K562 (cell line): ENCODE measurements at regions not wholly inside any gene's neighbourhood (a gene's known extent, or its start where the extent isn't known, plus 50 kb on each side); places are given as distances from the start of the nearest gene placed in this dataset.

ENCODE experiments used
- ATAC-seq: fragments of 200-7000 bp; cut with Tn5 transposase; 3 replicates; pipeline ENCODE4 v1.9.1; 2020; ENCODE audit warnings: moderate library complexity
- BruUV-seq: library from RNA; stranded (reverse); fragments of 400-500 nt; replicated peaks from 2 replicates; lab custom pipeline; 2021; lab: Mats Ljungman, UMichigan
- CTCF ChIA-PET: fragments of 300-600 bp; formaldehyde crosslinking; extraction: SDS; loops from one replicate; lab custom pipeline; 2021; ENCODE audit warnings: low intra/inter-chr PET ratio; lab: Yijun Ruan, JAX
- POLR2A ChIA-PET: fragments of 300-600, 350-650 bp; sonication (Branson Sonifier 250); formaldehyde crosslinking; extraction: SDS; loops from one replicate; lab custom pipeline; 2021; ENCODE audit warnings: antibody characterized with exemption, inconsistent platforms; lab: Yijun Ruan, JAX
- DNase-seq, 4 experiments: peaks; one replicate each; pipeline versions ENCODE4 v3.0.0 to v3.0.0-alpha.2; 2011 to 2018; ENCODE audit warnings: low spot score in 3 of 4, mixed read lengths in 3 of 4; ENCODE audit errors: extremely low read depth in 1 of 4
- FAIRE-seq: peaks from 2 replicates; lab custom pipeline; 2011; peaks lifted over from hg19 to GRCh38; lab: Jason Lieb, UNC
- H2AFZ ChIP-seq: 2 replicates; pipeline ENCODE4 v1.6.0; 2011; ENCODE audit warnings: low read depth, low read length, control low read depth, inconsistent platforms
- H3K27ac ChIP-seq: fragments of 200-600 bp; 3 replicates; pipeline ENCODE4 v1.8.0; 2011; ENCODE audit warnings: low read depth, mild to moderate bottlenecking, control low read depth, inconsistent platforms, low read length, moderate library complexity, mixed read lengths; ENCODE audit errors: extremely low read depth
- H3K27me3 ChIP-seq, 2 experiments: fragments of 300-600 bp in 1 of 2; 2 replicates in 1 of 2; 3 replicates in 1 of 2; pipeline versions ENCODE4 v1.6.0 to v1.8.0; 2011; ENCODE audit warnings: inconsistent platforms in 2 of 2, low read length in 2 of 2, mild to moderate bottlenecking in 1 of 2, mixed read lengths in 1 of 2, moderate library complexity in 1 of 2; ENCODE audit not compliant: control insufficient read depth in 2 of 2, insufficient read depth in 2 of 2
- H3K36me3 ChIP-seq: fragments of 300-600 bp; 3 replicates; pipeline ENCODE4 v1.8.0; 2011; ENCODE audit warnings: mild to moderate bottlenecking, low read length, inconsistent platforms; ENCODE audit not compliant: control insufficient read depth, insufficient read depth
- H3K4me1 ChIP-seq, 2 experiments: fragments of 200-600 bp in 1 of 2; replicated peaks in 1 of 2; 2 replicates in 1 of 2; 3 replicates in 1 of 2; pipeline versions ENCODE4 v1.5.1 to v1.8.0; 2011; ENCODE audit warnings: inconsistent platforms in 2 of 2, low read length in 2 of 2, mild to moderate bottlenecking in 1 of 2, mixed read lengths in 1 of 2, moderate library complexity in 1 of 2; ENCODE audit not compliant: control insufficient read depth in 2 of 2, insufficient read depth in 2 of 2
- H3K4me2 ChIP-seq: 2 replicates; pipeline ENCODE4 v1.6.1; 2011; ENCODE audit warnings: low read length, control low read depth, inconsistent platforms, mixed read lengths; ENCODE audit not compliant: insufficient read depth
- H3K4me3 ChIP-seq: fragments of 200-600 bp; sonication (generic), shearing (Covaris generic); 2 replicates; pipeline ENCODE4 v1.5.1; 2016; ENCODE audit warnings: control low read depth, inconsistent platforms
- H3K79me2 ChIP-seq: fragments of 200-600 bp; 3 replicates; pipeline ENCODE4 v1.8.0; 2011; ENCODE audit warnings: low read length, inconsistent platforms; ENCODE audit not compliant: control insufficient read depth, insufficient read depth
- H3K9ac ChIP-seq, 2 experiments: 2 replicates each; pipeline versions ENCODE4 v1.6.0 to v1.6.1; 2011; ENCODE audit warnings: low read depth in 2 of 2, low read length in 2 of 2, control low read depth in 1 of 2, inconsistent platforms in 1 of 2, mild to moderate bottlenecking in 1 of 2, mixed read lengths in 1 of 2; ENCODE audit not compliant: insufficient read depth in 1 of 2
- H3K9me1 ChIP-seq: one replicate; pipeline ENCODE4 v1.6.0; 2011; ENCODE audit warnings: inconsistent platforms, mild to moderate bottlenecking, low read length, moderate library complexity; ENCODE audit not compliant: control insufficient read depth, insufficient read depth
- H3K9me3 ChIP-seq: replicated peaks from 2 replicates; pipeline ENCODE4 v1.5.1; 2011; ENCODE audit warnings: low read depth, low read length, inconsistent platforms; ENCODE audit not compliant: control insufficient read depth, insufficient read depth
- H4K20me1 ChIP-seq: replicated peaks from 2 replicates; pipeline ENCODE4 v1.6.1; 2011; ENCODE audit warnings: low read length, inconsistent platforms, mixed read lengths; ENCODE audit not compliant: control insufficient read depth, insufficient read depth
- DACH1 ChIP-seq: fragments of 450-650 bp; IDR thresholded peaks from 2 replicates; pipeline ENCODE4 v1.6.1; 2018; ENCODE audit not compliant: partially characterized antibody
- EP300 ChIP-seq: IDR thresholded peaks from 2 replicates; pipeline ENCODE4 v1.6.1; 2012; ENCODE audit warnings: low read length, improper control_type of control experiment
- ZC3H8 ChIP-seq: fragments of 450-650 bp; IDR thresholded peaks from 2 replicates; pipeline ENCODE4 v1.6.1; 2017
- ZNF133 ChIP-seq: fragments of 250-450 bp; sonication (Bioruptor Pico); IDR thresholded peaks from 2 replicates; pipeline ENCODE4 v1.4.0; 2020; ENCODE audit warnings: mild to moderate bottlenecking
- ZNF766 ChIP-seq: fragments of 200-800 bp; sonication (Bioruptor generic); conservative IDR thresholded peaks from 2 replicates; pipeline ENCODE4 v1.6.1; 2016; ENCODE audit warnings: missing genetic modification characterization, missing compliant biosample characterization
- ZNF785 ChIP-seq: fragments of 250-450 bp; sonication (Bioruptor Pico); IDR thresholded peaks from 2 replicates; pipeline ENCODE4 v1.4.0; 2020; ENCODE audit warnings: mild to moderate bottlenecking
- WGBS: fragments of 100-300 bp; shearing (Covaris generic); methylation state at CpG from one replicate; pipeline ENCODE4 v1.1.6; 2016; ENCODE audit warnings: low coverage, mixed read lengths; ENCODE audit not compliant: insufficient coverage; ENCODE audit errors: missing lambda C conversion rate; 5-methylcytosine and 5-hydroxymethylcytosine counted together
- in situ Hi-C: fragments of 300-500 bp; cut with MboI; formaldehyde crosslinking; loops from 4 replicates; pipeline ENCODE4 v1.15.0; 2018; ENCODE audit warnings: inconsistent platforms, mixed read lengths
- intact Hi-C: fragments of 100-400 bp; cut with micrococcal nuclease; formaldehyde crosslinking; loops from 2 replicates; pipeline ENCODE4 v1.14.2; 2022
- TF ChIP-seq, protein P1 (sequence below): sonication (generic); formaldehyde crosslinking; IDR thresholded peaks from 2 replicates; pipeline ENCODE4 v1.8.1; 2023; ENCODE audit warnings: mild to moderate bottlenecking, missing genetic modification reagents

DNA sequence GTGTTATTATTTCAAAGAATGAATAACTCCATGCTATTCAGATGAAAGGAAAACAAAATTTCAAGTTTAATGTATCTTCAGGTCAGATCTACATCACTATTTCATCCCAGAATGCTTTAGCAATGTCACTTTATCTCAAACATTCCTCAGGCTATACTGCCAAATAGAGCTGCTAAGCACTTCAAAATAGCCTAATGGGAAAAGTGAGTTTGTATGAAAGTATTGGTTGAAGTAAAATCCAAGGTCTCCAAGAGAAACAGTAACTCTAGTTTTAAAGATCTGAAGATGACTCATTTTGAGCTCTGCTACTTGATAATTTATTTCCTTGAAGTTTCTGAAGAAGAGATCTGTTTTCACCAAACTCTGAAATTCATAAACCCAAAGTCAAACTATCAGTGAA is 466.2 kb upstream of the FOXG1 start:
- H3K9me1 ChIP-seq = no peaks in the 10 kb centered on the region
- POLR2A ChIA-PET = no interaction called here
- H2AFZ ChIP-seq = no peak overlapping the region
- no TSS peak for BruUV-seq
- H3K79me2 ChIP-seq = no peaks in the 10 kb centered on the region
- no peaks in the 10 kb centered on the region for H3K4me1 ChIP-seq
- TF ChIP-seq DACH1 (no peak), EP300 (no peak), ZNF133 (CRISPR knock-in tag) (no peak), ZNF785 (CRISPR knock-in tag) (no peak), ZC3H8 (no peak)
- TF ChIP-seq, protein P1, sequence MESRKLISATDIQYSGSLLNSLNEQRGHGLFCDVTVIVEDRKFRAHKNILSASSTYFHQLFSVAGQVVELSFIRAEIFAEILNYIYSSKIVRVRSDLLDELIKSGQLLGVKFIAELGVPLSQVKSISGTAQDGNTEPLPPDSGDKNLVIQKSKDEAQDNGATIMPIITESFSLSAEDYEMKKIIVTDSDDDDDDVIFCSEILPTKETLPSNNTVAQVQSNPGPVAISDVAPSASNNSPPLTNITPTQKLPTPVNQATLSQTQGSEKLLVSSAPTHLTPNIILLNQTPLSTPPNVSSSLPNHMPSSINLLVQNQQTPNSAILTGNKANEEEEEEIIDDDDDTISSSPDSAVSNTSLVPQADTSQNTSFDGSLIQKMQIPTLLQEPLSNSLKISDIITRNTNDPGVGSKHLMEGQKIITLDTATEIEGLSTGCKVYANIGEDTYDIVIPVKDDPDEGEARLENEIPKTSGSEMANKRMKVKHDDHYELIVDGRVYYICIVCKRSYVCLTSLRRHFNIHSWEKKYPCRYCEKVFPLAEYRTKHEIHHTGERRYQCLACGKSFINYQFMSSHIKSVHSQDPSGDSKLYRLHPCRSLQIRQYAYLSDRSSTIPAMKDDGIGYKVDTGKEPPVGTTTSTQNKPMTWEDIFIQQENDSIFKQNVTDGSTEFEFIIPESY (CRISPR knock-in tag) = no peak
- intact Hi-C loops (no loop called here), in situ Hi-C loops (no loop called here)
- DNase-seq = no peak
- no peak overlapping the region for H3K27ac ChIP-seq
- H3K4me3 ChIP-seq = no peak overlapping the region
- no peak for FAIRE-seq
- ATAC-seq = no peak
- H4K20me1 ChIP-seq = no peaks in the 10 kb centered on the region
- H3K9ac ChIP-seq = no peak overlapping the region
- CTCF ChIA-PET = no interaction called here
- H3K4me2 ChIP-seq = no peak overlapping the region
- no peaks in the 10 kb centered on the region for H3K36me3 ChIP-seq
- no peaks in the 10 kb centered on the region for H3K9me3 ChIP-seq
- no peaks in the 10 kb centered on the region for H3K27me3 ChIP-seq

DNA sequence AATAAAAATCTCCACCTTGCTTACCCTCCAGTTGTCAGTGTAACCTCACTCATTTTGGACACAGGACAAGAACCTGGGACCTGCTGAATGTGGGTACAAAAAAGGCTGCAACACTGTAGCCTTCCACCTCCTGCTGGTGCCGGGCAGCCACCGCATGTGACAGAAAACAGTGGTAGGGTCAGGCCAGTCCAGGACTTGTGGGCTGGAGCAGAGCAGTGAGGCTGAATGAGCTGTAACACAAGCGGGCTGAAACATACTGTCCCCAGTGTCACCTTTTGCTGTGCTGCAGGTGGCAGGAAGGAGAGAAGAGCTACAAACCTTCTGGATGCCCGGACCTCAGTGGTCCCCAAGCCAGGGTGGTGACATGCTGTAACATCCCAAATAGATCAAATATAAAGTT is 465.4 kb upstream of the FOXG1 start:
- H3K9ac ChIP-seq = no peak overlapping the region
- H3K27me3 ChIP-seq = no peaks in the 10 kb centered on the region
- no peak overlapping the region for H3K4me3 ChIP-seq
- no peak for TF ChIP-seq ZNF766 (CRISPR knock-in tag)
- no peaks in the 10 kb centered on the region for H3K4me1 ChIP-seq
- no peak overlapping the region for H3K27ac ChIP-seq
- no peaks in the 10 kb centered on the region for H3K36me3 ChIP-seq
- no peaks in the 10 kb centered on the region for H3K9me3 ChIP-seq
- 0% methylated on average over 1 of the region's 4 CpGs for WGBS
- POLR2A ChIA-PET = no interaction called here
- no peaks in the 10 kb centered on the region for H3K9me1 ChIP-seq
- intact Hi-C loops = no loop called here
- DNase-seq = no peak
- no TSS peak for BruUV-seq
- no peaks in the 10 kb centered on the region for H3K79me2 ChIP-seq
- CTCF ChIA-PET = no interaction called here
- FAIRE-seq = no peak
- H4K20me1 ChIP-seq = no peaks in the 10 kb centered on the region
- no peak overlapping the region for H3K4me2 ChIP-seq
- H2AFZ ChIP-seq = no peak overlapping the region
- no peak for ATAC-seq
- in situ Hi-C loops = no loop called here
